GM19351 (cell line): ENCODE measurements at regions not wholly inside any gene's neighbourhood (a gene's known extent, or its start where the extent isn't known, plus 50 kb on each side); places are given as distances from the start of the nearest gene placed in this dataset.

Source experiments
- ATAC-seq: cut with Tn5 transposase; IDR thresholded peaks from one replicate; pipeline ENCODE4 v1.9.1; 2021; ENCODE audit warnings: mild to moderate bottlenecking, moderate library complexity; ENCODE audit not compliant: unreplicated experiment

GRCh38 chr1:29896791-29897714 lies 660.7 kb downstream of the PTPRU start:
- no peak for ATAC-seq

GRCh38 chr1:29896300-29896699 lies 660.0 kb downstream of the PTPRU start:
- no peak for ATAC-seq

- ATAC-seq = no peak
Measured at GRCh38 chr1:29895201-29895600, 658.9 kb downstream of the PTPRU start.

- ATAC-seq = no peak
Measured at GRCh38 chr1:29894311-29894710, 658.0 kb downstream of the PTPRU start.

- ATAC-seq = no peak
Measured at GRCh38 chr1:29893806-29894205, 657.5 kb downstream of the PTPRU start.

GRCh38 chr1:29893046-29893723 lies 656.9 kb downstream of the PTPRU start:
- ATAC-seq = no peak

GRCh38 chr1:29892247-29892646 lies 655.9 kb downstream of the PTPRU start:
- ATAC-seq = no peak

GRCh38 chr1:29890201-29890959 lies 654.1 kb downstream of the PTPRU start:
- no peak for ATAC-seq

- no peak for ATAC-seq
Measured at GRCh38 chr1:29889776-29890175, 653.5 kb downstream of the PTPRU start.

- no peak for ATAC-seq
Measured at GRCh38 chr1:29884740-29885139, 648.4 kb downstream of the PTPRU start.

- no peak for ATAC-seq
Measured at GRCh38 chr1:29883986-29884385, 647.7 kb downstream of the PTPRU start.

- no peak for ATAC-seq
Measured at GRCh38 chr1:29883411-29883832, 647.1 kb downstream of the PTPRU start.

- ATAC-seq = no peak
Measured at GRCh38 chr1:29880556-29880955, 644.2 kb downstream of the PTPRU start.

- no peak for ATAC-seq
Measured at GRCh38 chr1:29879217-29879616, 642.9 kb downstream of the PTPRU start.

- no peak for ATAC-seq
Measured at GRCh38 chr1:29878501-29878900, 642.2 kb downstream of the PTPRU start.

GRCh38 chr1:29876902-29877301 lies 640.6 kb downstream of the PTPRU start:
- ATAC-seq = no peak

- ATAC-seq = no peak
Measured at GRCh38 chr1:29876441-29876840, 640.1 kb downstream of the PTPRU start.

- ATAC-seq = no peak
Measured at GRCh38 chr1:29875557-29876028, 639.3 kb downstream of the PTPRU start.

GRCh38 chr1:29870621-29871020 lies 634.3 kb downstream of the PTPRU start:
- ATAC-seq = no peak

GRCh38 chr1:29869802-29870201 lies 633.5 kb downstream of the PTPRU start:
- no peak for ATAC-seq

GRCh38 chr1:29868944-29869343 lies 632.6 kb downstream of the PTPRU start:
- no peak for ATAC-seq
